SK-N-SH treated with all-trans-retinoic acid at 6 μM for 48 hours (cell line): ENCODE measurements at regions not wholly inside any gene's neighbourhood (a gene's known extent, or its start where the extent isn't known, plus 50 kb on each side); places are given as distances from the start of the nearest gene placed in this dataset.

Source experiments
- ATAC-seq: fragments of 200-7000 bp; cut with Tn5 transposase; 3 replicates; pipeline ENCODE4 v1.9.1; 2020; ENCODE audit warnings: mild to moderate bottlenecking, moderate library complexity
- ARNTL ChIP-seq: fragments of 450-650 bp; formaldehyde crosslinking; IDR thresholded peaks from 2 replicates; pipeline ENCODE4 v1.5.0; 2020; ENCODE audit warnings: low read depth, mild to moderate bottlenecking, moderate library complexity, borderline replicate concordance
- BACH2 ChIP-seq: fragments of 250-450 bp; sonication (Bioruptor Pico); IDR thresholded peaks from 2 replicates; pipeline ENCODE4 v1.9.0; 2021; ENCODE audit warnings: mild to moderate bottlenecking, borderline replicate concordance
- CSDC2 ChIP-seq: fragments of 250-450 bp; sonication (Bioruptor Pico); IDR thresholded peaks from 2 replicates; pipeline ENCODE4 v1.5.0; 2020; ENCODE audit warnings: mild to moderate bottlenecking, moderate library complexity
- ESRRG ChIP-seq: fragments of 250-450 bp; sonication (Bioruptor Pico); IDR thresholded peaks from 2 replicates; pipeline ENCODE4 v1.6.1; 2021; ENCODE audit warnings: mild to moderate bottlenecking
- GLIS3 ChIP-seq: fragments of 250-450 bp; sonication (Bioruptor Pico); IDR thresholded peaks from 2 replicates; pipeline ENCODE4 v1.5.0; 2020; ENCODE audit warnings: mild to moderate bottlenecking, moderate library complexity
- OSR1 ChIP-seq: fragments of 250-450 bp; sonication (Bioruptor Pico); IDR thresholded peaks from 2 replicates; pipeline ENCODE4 v1.8.0; 2022; ENCODE audit warnings: moderate library complexity, mild to moderate bottlenecking, inconsistent platforms
- PPARA ChIP-seq: fragments of 250-450 bp; sonication (Bioruptor Pico); IDR thresholded peaks from 2 replicates; pipeline ENCODE4 v1.5.0; 2020; ENCODE audit warnings: mild to moderate bottlenecking, borderline replicate concordance
- RARB ChIP-seq: fragments of 250-450 bp; sonication (Bioruptor Pico); IDR thresholded peaks from 2 replicates; pipeline ENCODE4 v1.8.0; 2021; ENCODE audit warnings: mild to moderate bottlenecking, moderate library complexity
- SNAI2 ChIP-seq: fragments of 250-450 bp; sonication (Bioruptor Pico); IDR thresholded peaks from 2 replicates; pipeline ENCODE4 v1.5.0; 2020; ENCODE audit warnings: mild to moderate bottlenecking, moderate library complexity
- TCF4 ChIP-seq: fragments of 250-450 bp; sonication (Bioruptor Pico); IDR thresholded peaks from 2 replicates; pipeline ENCODE4 v1.8.0; 2021; ENCODE audit warnings: mild to moderate bottlenecking, moderate library complexity, borderline replicate concordance
- TOX ChIP-seq: fragments of 250-450 bp; sonication (Bioruptor Pico); IDR thresholded peaks from 2 replicates; pipeline ENCODE4 v1.8.0; 2021; ENCODE audit warnings: mild to moderate bottlenecking, moderate library complexity, borderline replicate concordance
- ZC3H10 ChIP-seq: fragments of 250-450 bp; sonication (Bioruptor Pico); IDR thresholded peaks from 2 replicates; pipeline ENCODE4 v1.5.1; 2021; ENCODE audit warnings: mild to moderate bottlenecking, moderate library complexity
- ZFP3 ChIP-seq: fragments of 250-450 bp; sonication (Bioruptor Pico); IDR thresholded peaks from 2 replicates; pipeline ENCODE4 v1.5.0; 2020; ENCODE audit warnings: mild to moderate bottlenecking, moderate library complexity
- ZFP30 ChIP-seq: fragments of 450-650 bp; formaldehyde crosslinking; IDR thresholded peaks from 2 replicates; pipeline ENCODE4 v1.5.0; 2022; ENCODE audit warnings: mild to moderate bottlenecking, moderate library complexity
- ZNF565 ChIP-seq: fragments of 450-650 bp; formaldehyde crosslinking; conservative IDR thresholded peaks from 2 replicates; pipeline ENCODE4 v1.5.0; 2020; ENCODE audit warnings: low read depth, mild to moderate bottlenecking, moderate library complexity
- ZNF70 ChIP-seq: fragments of 450-650 bp; formaldehyde crosslinking; IDR thresholded peaks from 2 replicates; pipeline ENCODE4 v1.5.0; 2020; ENCODE audit warnings: mild to moderate bottlenecking, moderate library complexity
- ZNF8 ChIP-seq: fragments of 450-650 bp; formaldehyde crosslinking; IDR thresholded peaks from 2 replicates; pipeline ENCODE4 v1.5.0; 2020; ENCODE audit warnings: mild to moderate bottlenecking, moderate library complexity
- TF ChIP-seq, protein P1 (sequence below): fragments of 250-450 bp; sonication (Bioruptor Pico); IDR thresholded peaks from 2 replicates; pipeline ENCODE4 v1.8.0; 2021; ENCODE audit warnings: low read depth, mild to moderate bottlenecking, moderate library complexity, borderline replicate concordance
- TF ChIP-seq, protein P2 (sequence below): fragments of 250-450 bp; sonication (Bioruptor Pico); IDR thresholded peaks from 2 replicates; pipeline ENCODE4 v1.5.1; 2021; ENCODE audit warnings: mild to moderate bottlenecking, moderate library complexity
- TF ChIP-seq, protein P3 (sequence below): fragments of 250-450 bp; sonication (Bioruptor Pico); IDR thresholded peaks from 2 replicates; pipeline ENCODE4 v1.5.1; 2020; ENCODE audit warnings: low read depth, mild to moderate bottlenecking, moderate library complexity
- TF ChIP-seq, protein P4 (sequence below): fragments of 250-450 bp; sonication (Bioruptor Pico); IDR thresholded peaks from 2 replicates; pipeline ENCODE4 v1.8.0; 2020; ENCODE audit warnings: mild to moderate bottlenecking, moderate library complexity, borderline replicate concordance
- TF ChIP-seq, protein P5 (sequence below): fragments of 250-450 bp; sonication (Bioruptor Pico); IDR thresholded peaks from 2 replicates; pipeline ENCODE4 v1.5.0; 2020; ENCODE audit warnings: mild to moderate bottlenecking, moderate library complexity

DNA sequence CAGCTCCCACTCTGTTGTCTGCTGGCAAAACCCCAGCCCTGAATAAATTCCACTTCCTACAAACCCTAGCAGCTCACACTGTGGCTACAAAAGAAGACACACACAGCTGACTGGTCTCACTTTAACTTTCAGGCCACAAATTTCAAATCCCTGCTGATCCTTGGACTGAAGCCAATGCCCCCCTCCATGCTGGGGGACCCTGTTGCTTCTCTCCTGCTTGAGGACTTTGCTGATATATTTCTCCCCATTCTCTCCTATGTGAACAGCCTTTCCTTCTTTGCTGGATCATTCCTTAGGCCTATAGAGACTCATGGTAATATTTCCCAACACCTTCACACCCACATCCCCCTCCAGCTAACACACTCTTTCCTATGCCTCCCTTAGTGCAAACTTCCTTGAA is 79.6 kb upstream of the ADRA1B start:
- ATAC-seq: no peak
- TF ChIP-seq, protein P1, sequence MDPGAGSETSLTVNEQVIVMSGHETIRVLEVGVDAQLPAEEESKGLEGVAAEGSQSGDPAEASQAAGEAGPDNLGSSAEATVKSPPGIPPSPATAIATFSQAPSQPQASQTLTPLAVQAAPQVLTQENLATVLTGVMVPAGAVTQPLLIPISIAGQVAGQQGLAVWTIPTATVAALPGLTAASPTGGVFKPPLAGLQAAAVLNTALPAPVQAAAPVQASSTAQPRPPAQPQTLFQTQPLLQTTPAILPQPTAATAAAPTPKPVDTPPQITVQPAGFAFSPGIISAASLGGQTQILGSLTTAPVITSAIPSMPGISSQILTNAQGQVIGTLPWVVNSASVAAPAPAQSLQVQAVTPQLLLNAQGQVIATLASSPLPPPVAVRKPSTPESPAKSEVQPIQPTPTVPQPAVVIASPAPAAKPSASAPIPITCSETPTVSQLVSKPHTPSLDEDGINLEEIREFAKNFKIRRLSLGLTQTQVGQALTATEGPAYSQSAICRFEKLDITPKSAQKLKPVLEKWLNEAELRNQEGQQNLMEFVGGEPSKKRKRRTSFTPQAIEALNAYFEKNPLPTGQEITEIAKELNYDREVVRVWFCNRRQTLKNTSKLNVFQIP (CRISPR knock-in tag): no peak
- TF ChIP-seq, protein P2, sequence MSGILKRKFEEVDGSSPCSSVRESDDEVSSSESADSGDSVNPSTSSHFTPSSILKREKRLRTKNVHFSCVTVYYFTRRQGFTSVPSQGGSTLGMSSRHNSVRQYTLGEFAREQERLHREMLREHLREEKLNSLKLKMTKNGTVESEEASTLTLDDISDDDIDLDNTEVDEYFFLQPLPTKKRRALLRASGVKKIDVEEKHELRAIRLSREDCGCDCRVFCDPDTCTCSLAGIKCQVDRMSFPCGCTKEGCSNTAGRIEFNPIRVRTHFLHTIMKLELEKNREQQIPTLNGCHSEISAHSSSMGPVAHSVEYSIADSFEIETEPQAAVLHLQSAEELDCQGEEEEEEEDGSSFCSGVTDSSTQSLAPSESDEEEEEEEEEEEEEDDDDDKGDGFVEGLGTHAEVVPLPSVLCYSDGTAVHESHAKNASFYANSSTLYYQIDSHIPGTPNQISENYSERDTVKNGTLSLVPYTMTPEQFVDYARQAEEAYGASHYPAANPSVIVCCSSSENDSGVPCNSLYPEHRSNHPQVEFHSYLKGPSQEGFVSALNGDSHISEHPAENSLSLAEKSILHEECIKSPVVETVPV (CRISPR knock-in tag): no peak
- TF ChIP-seq ESRRG (CRISPR knock-in tag): no peak
- no peak for TF ChIP-seq CSDC2 (CRISPR knock-in tag)
- TF ChIP-seq, protein P3, sequence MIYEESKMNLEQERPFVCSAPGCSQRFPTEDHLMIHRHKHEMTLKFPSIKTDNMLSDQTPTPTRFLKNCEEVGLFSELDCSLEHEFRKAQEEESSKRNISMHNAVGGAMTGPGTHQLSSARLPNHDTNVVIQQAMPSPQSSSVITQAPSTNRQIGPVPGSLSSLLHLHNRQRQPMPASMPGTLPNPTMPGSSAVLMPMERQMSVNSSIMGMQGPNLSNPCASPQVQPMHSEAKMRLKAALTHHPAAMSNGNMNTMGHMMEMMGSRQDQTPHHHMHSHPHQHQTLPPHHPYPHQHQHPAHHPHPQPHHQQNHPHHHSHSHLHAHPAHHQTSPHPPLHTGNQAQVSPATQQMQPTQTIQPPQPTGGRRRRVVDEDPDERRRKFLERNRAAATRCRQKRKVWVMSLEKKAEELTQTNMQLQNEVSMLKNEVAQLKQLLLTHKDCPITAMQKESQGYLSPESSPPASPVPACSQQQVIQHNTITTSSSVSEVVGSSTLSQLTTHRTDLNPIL (CRISPR knock-in tag): no peak
- TF ChIP-seq ZNF70 (CRISPR knock-in tag): no peak
- TF ChIP-seq ZFP3: no peak
- TF ChIP-seq OSR1: no peak
- no peak for TF ChIP-seq TOX
- no peak for TF ChIP-seq RARB (CRISPR knock-in tag)
- no peak for TF ChIP-seq ZFP30 (CRISPR knock-in tag)
- TF ChIP-seq TCF4 (CRISPR knock-in tag): no peak
- no peak for TF ChIP-seq SNAI2 (CRISPR knock-in tag)
- no peak for TF ChIP-seq PPARA (CRISPR knock-in tag)
- TF ChIP-seq GLIS3 (CRISPR knock-in tag): no peak
- TF ChIP-seq, all 23 proteins: peak for 0

DNA sequence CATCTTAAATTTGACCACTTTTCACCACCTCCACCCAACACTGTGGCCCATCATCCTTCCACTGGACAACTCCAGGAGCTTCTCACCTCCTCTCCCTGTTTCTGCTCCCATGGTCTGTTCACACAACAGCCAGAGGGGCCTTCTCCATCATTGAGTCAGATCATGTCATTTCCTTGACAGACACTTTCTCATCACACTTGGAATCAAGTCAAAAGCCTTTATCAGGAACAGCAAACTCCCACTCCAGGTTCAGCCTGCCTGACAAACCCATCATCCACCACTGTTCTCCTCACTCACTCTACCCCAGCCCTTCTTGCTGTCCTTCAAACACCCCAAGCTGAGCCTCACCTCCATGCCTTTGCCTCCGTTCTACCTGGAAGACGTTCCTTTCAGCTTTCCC is 78.4 kb upstream of the ADRA1B start:
- TF ChIP-seq, protein P3 (CRISPR knock-in tag): no peak
- no peak for TF ChIP-seq ZFP30 (CRISPR knock-in tag)
- no peak for TF ChIP-seq TOX
- TF ChIP-seq BACH2: no peak
- TF ChIP-seq, protein P4, sequence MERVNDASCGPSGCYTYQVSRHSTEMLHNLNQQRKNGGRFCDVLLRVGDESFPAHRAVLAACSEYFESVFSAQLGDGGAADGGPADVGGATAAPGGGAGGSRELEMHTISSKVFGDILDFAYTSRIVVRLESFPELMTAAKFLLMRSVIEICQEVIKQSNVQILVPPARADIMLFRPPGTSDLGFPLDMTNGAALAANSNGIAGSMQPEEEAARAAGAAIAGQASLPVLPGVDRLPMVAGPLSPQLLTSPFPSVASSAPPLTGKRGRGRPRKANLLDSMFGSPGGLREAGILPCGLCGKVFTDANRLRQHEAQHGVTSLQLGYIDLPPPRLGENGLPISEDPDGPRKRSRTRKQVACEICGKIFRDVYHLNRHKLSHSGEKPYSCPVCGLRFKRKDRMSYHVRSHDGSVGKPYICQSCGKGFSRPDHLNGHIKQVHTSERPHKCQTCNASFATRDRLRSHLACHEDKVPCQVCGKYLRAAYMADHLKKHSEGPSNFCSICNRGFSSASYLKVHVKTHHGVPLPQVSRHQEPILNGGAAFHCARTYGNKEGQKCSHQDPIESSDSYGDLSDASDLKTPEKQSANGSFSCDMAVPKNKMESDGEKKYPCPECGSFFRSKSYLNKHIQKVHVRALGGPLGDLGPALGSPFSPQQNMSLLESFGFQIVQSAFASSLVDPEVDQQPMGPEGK: no peak
- no peak for TF ChIP-seq ZNF565
- no peak for TF ChIP-seq GLIS3 (CRISPR knock-in tag)
- no peak for TF ChIP-seq ESRRG (CRISPR knock-in tag)
- no peak for TF ChIP-seq CSDC2 (CRISPR knock-in tag)
- TF ChIP-seq SNAI2 (CRISPR knock-in tag): no peak
- no peak for TF ChIP-seq ZC3H10 (CRISPR knock-in tag)
- TF ChIP-seq ZNF8 (CRISPR knock-in tag): no peak
- TF ChIP-seq, protein P5, sequence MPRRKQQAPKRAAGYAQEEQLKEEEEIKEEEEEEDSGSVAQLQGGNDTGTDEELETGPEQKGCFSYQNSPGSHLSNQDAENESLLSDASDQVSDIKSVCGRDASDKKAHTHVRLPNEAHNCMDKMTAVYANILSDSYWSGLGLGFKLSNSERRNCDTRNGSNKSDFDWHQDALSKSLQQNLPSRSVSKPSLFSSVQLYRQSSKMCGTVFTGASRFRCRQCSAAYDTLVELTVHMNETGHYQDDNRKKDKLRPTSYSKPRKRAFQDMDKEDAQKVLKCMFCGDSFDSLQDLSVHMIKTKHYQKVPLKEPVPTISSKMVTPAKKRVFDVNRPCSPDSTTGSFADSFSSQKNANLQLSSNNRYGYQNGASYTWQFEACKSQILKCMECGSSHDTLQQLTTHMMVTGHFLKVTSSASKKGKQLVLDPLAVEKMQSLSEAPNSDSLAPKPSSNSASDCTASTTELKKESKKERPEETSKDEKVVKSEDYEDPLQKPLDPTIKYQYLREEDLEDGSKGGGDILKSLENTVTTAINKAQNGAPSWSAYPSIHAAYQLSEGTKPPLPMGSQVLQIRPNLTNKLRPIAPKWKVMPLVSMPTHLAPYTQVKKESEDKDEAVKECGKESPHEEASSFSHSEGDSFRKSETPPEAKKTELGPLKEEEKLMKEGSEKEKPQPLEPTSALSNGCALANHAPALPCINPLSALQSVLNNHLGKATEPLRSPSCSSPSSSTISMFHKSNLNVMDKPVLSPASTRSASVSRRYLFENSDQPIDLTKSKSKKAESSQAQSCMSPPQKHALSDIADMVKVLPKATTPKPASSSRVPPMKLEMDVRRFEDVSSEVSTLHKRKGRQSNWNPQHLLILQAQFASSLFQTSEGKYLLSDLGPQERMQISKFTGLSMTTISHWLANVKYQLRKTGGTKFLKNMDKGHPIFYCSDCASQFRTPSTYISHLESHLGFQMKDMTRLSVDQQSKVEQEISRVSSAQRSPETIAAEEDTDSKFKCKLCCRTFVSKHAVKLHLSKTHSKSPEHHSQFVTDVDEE (CRISPR knock-in tag): no peak
- TF ChIP-seq OSR1: no peak
- TF ChIP-seq RARB (CRISPR knock-in tag): no peak
- no peak for TF ChIP-seq TCF4 (CRISPR knock-in tag)
- no peak for TF ChIP-seq ZFP3
- TF ChIP-seq, protein P1 (CRISPR knock-in tag): no peak
- TF ChIP-seq ARNTL: no peak
- TF ChIP-seq, protein P2 (CRISPR knock-in tag): no peak
- no peak for ATAC-seq
